A549 (cell line): ENCODE measurements at regions not wholly inside any gene's neighbourhood (a gene's known extent, or its start where the extent isn't known, plus 50 kb on each side); places are given as distances from the start of the nearest gene placed in this dataset.

Experiments used
- ATAC-seq, 2 experiments: fragments of 200-7000 bp in 1 of 2; fragments of >200 bp in 1 of 2; cut with Nextera tagmentation in 1 of 2; cut with Tn5 transposase in 1 of 2; 3 replicates each; pipeline versions ENCODE4 v1.8.0 to v1.9.1; 2018 to 2020; ENCODE audit warnings: mild to moderate bottlenecking in 1 of 2, moderate library complexity in 1 of 2
- CTCF ChIA-PET: fragments of 300-600 bp; sonication (Branson Sonifier 250); formaldehyde crosslinking; extraction: SDS; loops from one replicate; lab custom pipeline; 2021; ENCODE audit warnings: antibody characterized with exemption, inconsistent platforms; lab: Yijun Ruan, JAX
- POLR2A ChIA-PET: fragments of 350-600 bp; formaldehyde crosslinking; extraction: SDS; loops from one replicate; lab custom pipeline; 2021; ENCODE audit warnings: antibody characterized with exemption, inconsistent platforms; lab: Yijun Ruan, JAX
- DNase-seq, 2 experiments: peaks; one replicate each; pipeline versions ENCODE4 v3.0.0 to v3.0.0-alpha.2; 2011 to 2016; ENCODE audit warnings: low read depth in 1 of 2, low spot score in 1 of 2
- FAIRE-seq: peaks from 2 replicates; lab custom pipeline; 2011; peaks lifted over from hg19 to GRCh38; lab: Jason Lieb, UNC
- H3K27ac ChIP-seq, 2 experiments: fragments of >200 bp; sonication (Bioruptor Twin); formaldehyde crosslinking; 3 replicates each; pipeline ENCODE4 v1.5.1; 2016 to 2017
- H3K4me1 ChIP-seq: fragments of >200 bp; sonication (Bioruptor Twin); formaldehyde crosslinking; 3 replicates; pipeline ENCODE4 v1.6.1; 2016
- H3K4me2 ChIP-seq: fragments of >200 bp; sonication (Bioruptor Twin); formaldehyde crosslinking; 3 replicates; pipeline ENCODE4 v1.6.1; 2016
- H3K4me3 ChIP-seq: fragments of >200 bp; sonication (Bioruptor Twin); formaldehyde crosslinking; 3 replicates; pipeline ENCODE4 v1.5.1; 2016
- H3K9me3 ChIP-seq: fragments of >200 bp; sonication (Bioruptor Twin); formaldehyde crosslinking; 3 replicates; pipeline ENCODE4 v1.6.1; 2016
- CBX2 ChIP-seq: fragments of 200-600 bp; sonication (generic); IDR thresholded peaks from 2 replicates; pipeline ENCODE4 v1.6.1; 2016; ENCODE audit warnings: low read depth, mild to moderate bottlenecking, borderline replicate concordance
- CBX8 ChIP-seq: fragments of 200-600 bp; sonication (generic); IDR thresholded peaks from 2 replicates; pipeline ENCODE4 v1.6.1; 2016
- CHD2 ChIP-seq: fragments of 150-350 bp; IDR thresholded peaks from 2 replicates; pipeline ENCODE4 v1.6.1; 2014; ENCODE audit warnings: low read length; ENCODE audit not compliant: partially characterized antibody
- CHD4 ChIP-seq: fragments of 200-600 bp; sonication (generic); IDR thresholded peaks from 2 replicates; pipeline ENCODE4 v1.6.1; 2016; ENCODE audit warnings: antibody characterized with exemption, mild to moderate bottlenecking, borderline replicate concordance
- EHF ChIP-seq: fragments of 250-450 bp; sonication (Bioruptor Pico); IDR thresholded peaks from 2 replicates; pipeline ENCODE4 v1.5.0; 2020; ENCODE audit warnings: mild to moderate bottlenecking
- EP300 ChIP-seq, 2 experiments: fragments of >200 bp; sonication (Bioruptor Twin); formaldehyde crosslinking; IDR thresholded peaks; 2 replicates in 1 of 2; 3 replicates in 1 of 2; pipeline ENCODE4 v1.6.1; 2016 to 2017
- FOSB ChIP-seq: fragments of 250-450 bp; sonication (Bioruptor Pico); IDR thresholded peaks from 2 replicates; pipeline ENCODE4 v1.5.0; 2020; ENCODE audit warnings: mild to moderate bottlenecking, moderate library complexity
- GATA3 ChIP-seq: IDR thresholded peaks from 2 replicates; pipeline ENCODE4 v1.6.1; 2012; ENCODE audit warnings: borderline replicate concordance
- HOXA7 ChIP-seq: fragments of 250-450 bp; sonication (Bioruptor Pico); IDR thresholded peaks from 2 replicates; pipeline ENCODE4 v1.5.0; 2020; ENCODE audit warnings: mild to moderate bottlenecking, moderate library complexity
- KDM1A ChIP-seq: fragments of 200-600 bp; sonication (generic); IDR thresholded peaks from 2 replicates; pipeline ENCODE4 v1.6.1; 2016; ENCODE audit warnings: low read depth, mild to moderate bottlenecking
- MAFK ChIP-seq: fragments of 450-650 bp; IDR thresholded peaks from 2 replicates; pipeline ENCODE4 v1.6.1; 2014; ENCODE audit not compliant: partially characterized antibody
- MAZ ChIP-seq: fragments of 150-350 bp; IDR thresholded peaks from 2 replicates; pipeline ENCODE4 v1.6.1; 2014; ENCODE audit warnings: antibody characterized with exemption, low read depth, low read length, borderline replicate concordance
- NFE2L2 ChIP-seq: fragments of 150-350 bp; conservative IDR thresholded peaks from 2 replicates; pipeline ENCODE4 v1.6.1; 2014; ENCODE audit warnings: low read length
- NR3C1 ChIP-seq: fragments of >200 bp; sonication (Bioruptor Twin); formaldehyde crosslinking; IDR thresholded peaks from 3 replicates; pipeline ENCODE4 v1.6.1; 2017
- RARB ChIP-seq: fragments of 250-450 bp; sonication (Bioruptor Pico); IDR thresholded peaks from 2 replicates; pipeline ENCODE4 v1.8.0; 2021; ENCODE audit warnings: mild to moderate bottlenecking, moderate library complexity
- SMC3 ChIP-seq: fragments of >200 bp; sonication (Bioruptor Twin); formaldehyde crosslinking; IDR thresholded peaks from 3 replicates; pipeline ENCODE4 v1.6.1; 2018; ENCODE audit warnings: inconsistent platforms
- SREBF2 ChIP-seq: fragments of 450-650 bp; IDR thresholded peaks from 2 replicates; pipeline ENCODE4 v1.6.1; 2014; ENCODE audit warnings: mild to moderate bottlenecking, moderate library complexity
- TP53 ChIP-seq: fragments of 250-450 bp; sonication (Bioruptor Pico); IDR thresholded peaks from 2 replicates; pipeline ENCODE4 v1.5.0; 2021; ENCODE audit warnings: mild to moderate bottlenecking, moderate library complexity
- ZC3H11A ChIP-seq: fragments of 450-650 bp; IDR thresholded peaks from 2 replicates; pipeline ENCODE4 v1.6.1; 2014; ENCODE audit warnings: antibody characterized with exemption, mild to moderate bottlenecking
- ZSCAN20 ChIP-seq: fragments of 250-450 bp; sonication (Bioruptor Pico); IDR thresholded peaks from 2 replicates; pipeline ENCODE4 v1.8.0; 2022; ENCODE audit warnings: mild to moderate bottlenecking, moderate library complexity
- WGBS: methylation state at CpG from one replicate; pipeline ENCODE4 v1.1.6; 2017; ENCODE audit errors: missing lambda C conversion rate; 5-methylcytosine and 5-hydroxymethylcytosine counted together
- TF ChIP-seq, protein P1 (sequence below): fragments of 250-450 bp; sonication (Bioruptor Pico); IDR thresholded peaks from 2 replicates; pipeline ENCODE4 v1.5.0; 2021; ENCODE audit warnings: mild to moderate bottlenecking, moderate library complexity, borderline replicate concordance
- TF ChIP-seq, protein P2 (sequence below): IDR thresholded peaks from 2 replicates; pipeline ENCODE4 v1.6.1; 2012; ENCODE audit warnings: low read depth, borderline replicate concordance
- TF ChIP-seq, protein P3 (sequence below): fragments of >200 bp; sonication (Bioruptor Twin); formaldehyde crosslinking; IDR thresholded peaks from 3 replicates; pipeline ENCODE4 v1.6.1; 2016
- TF ChIP-seq, protein P4 (sequence below): fragments of >200 bp; sonication (Bioruptor Twin); formaldehyde crosslinking; IDR thresholded peaks from 3 replicates; pipeline ENCODE4 v1.5.1; 2016

DNA sequence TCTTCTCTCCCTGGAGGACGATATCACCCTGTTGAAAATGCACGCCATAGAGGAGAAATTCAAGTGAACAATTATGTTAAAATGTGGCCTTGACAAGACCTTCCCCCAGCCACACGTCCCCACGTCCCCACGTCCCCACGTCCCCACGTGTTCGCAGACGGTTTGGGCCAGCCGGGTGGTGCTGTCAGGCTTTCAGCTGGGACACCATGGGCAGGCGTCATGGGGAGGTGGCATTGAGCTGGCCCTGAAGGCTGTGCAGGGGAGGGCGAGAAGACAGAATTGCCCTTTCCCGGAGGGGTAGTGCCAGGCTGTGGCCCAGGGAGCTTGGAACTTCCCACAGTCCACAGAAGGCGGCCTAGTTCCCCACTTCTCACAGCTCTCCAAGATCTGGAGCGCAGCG lies 240.7 kb upstream of the RAB6C start:
- no peaks in the 10 kb centered on the region for H3K4me1 ChIP-seq
- no peak overlapping the region for H3K27ac ChIP-seq
- POLR2A ChIA-PET, result no interaction called here
- no peaks in the 10 kb centered on the region for H3K9me3 ChIP-seq
- no peak overlapping the region for H3K4me2 ChIP-seq
- TF ChIP-seq KDM1A (no peak), CBX8 (no peak), ZC3H11A (no peak), GATA3 (no peak), RARB (CRISPR knock-in tag) (no peak), CHD4 (no peak), CHD2 (no peak), NFE2L2 (no peak), TP53 (no peak), ZSCAN20 (CRISPR knock-in tag) (no peak), MAZ (no peak), FOSB (CRISPR knock-in tag) (no peak)
- TF ChIP-seq, protein P1, sequence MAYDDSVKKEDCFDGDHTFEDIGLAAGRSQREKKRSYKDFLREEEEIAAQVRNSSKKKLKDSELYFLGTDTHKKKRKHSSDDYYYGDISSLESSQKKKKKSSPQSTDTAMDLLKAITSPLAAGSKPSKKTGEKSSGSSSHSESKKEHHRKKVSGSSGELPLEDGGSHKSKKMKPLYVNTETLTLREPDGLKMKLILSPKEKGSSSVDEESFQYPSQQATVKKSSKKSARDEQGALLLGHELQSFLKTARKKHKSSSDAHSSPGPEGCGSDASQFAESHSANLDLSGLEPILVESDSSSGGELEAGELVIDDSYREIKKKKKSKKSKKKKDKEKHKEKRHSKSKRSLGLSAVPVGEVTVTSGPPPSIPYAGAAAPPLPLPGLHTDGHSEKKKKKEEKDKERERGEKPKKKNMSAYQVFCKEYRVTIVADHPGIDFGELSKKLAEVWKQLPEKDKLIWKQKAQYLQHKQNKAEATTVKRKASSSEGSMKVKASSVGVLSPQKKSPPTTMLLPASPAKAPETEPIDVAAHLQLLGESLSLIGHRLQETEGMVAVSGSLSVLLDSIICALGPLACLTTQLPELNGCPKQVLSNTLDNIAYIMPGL, result no peak
- TF ChIP-seq, protein P2, sequence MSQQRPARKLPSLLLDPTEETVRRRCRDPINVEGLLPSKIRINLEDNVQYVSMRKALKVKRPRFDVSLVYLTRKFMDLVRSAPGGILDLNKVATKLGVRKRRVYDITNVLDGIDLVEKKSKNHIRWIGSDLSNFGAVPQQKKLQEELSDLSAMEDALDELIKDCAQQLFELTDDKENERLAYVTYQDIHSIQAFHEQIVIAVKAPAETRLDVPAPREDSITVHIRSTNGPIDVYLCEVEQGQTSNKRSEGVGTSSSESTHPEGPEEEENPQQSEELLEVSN, result no peak
- TF ChIP-seq, all 56 proteins: peak for 0
- no peak overlapping the region for H3K4me3 ChIP-seq
- FAIRE-seq, result no peak
- no peak for ATAC-seq
- no peak for DNase-seq
- CTCF ChIA-PET, result no interaction called here
- WGBS, result 17% methylated on average over 16 of the region's 16 CpGs

DNA sequence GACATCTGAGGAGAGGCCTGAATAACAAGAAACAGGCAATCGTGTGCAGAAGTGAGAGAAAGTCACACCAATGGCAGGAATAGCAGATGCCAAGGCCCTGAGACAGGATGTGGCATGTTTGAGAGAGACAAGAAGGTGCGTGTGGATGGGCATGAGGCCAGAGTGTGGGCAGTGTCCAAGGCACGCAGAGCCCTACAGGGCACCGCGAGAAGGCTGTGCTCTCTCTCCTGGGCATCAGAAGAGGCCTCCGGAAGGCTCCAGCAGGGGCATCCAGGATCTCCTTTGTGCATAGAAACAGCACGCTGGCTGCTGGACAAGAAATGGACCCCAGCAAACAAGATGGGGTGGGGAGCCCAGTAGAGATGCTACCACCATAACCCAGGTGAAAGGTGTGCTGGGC lies 239.0 kb upstream of the RAB6C start:
- Histone ChIP-seq H3K9me3 (no peaks in the 10 kb centered on the region), H3K4me2 (no peak overlapping the region), H3K27ac (no peak overlapping the region), H3K4me1 (no peaks in the 10 kb centered on the region), H3K4me3 (no peak overlapping the region)
- TF ChIP-seq CHD2, result no peak
- TF ChIP-seq EHF (CRISPR knock-in tag), result no peak
- ATAC-seq (no peak), DNase-seq (no peak), FAIRE-seq (no peak)
- 14% methylated on average over 7 of the region's 7 CpGs for WGBS
- POLR2A ChIA-PET, result no interaction called here
- CTCF ChIA-PET, result no interaction called here

DNA sequence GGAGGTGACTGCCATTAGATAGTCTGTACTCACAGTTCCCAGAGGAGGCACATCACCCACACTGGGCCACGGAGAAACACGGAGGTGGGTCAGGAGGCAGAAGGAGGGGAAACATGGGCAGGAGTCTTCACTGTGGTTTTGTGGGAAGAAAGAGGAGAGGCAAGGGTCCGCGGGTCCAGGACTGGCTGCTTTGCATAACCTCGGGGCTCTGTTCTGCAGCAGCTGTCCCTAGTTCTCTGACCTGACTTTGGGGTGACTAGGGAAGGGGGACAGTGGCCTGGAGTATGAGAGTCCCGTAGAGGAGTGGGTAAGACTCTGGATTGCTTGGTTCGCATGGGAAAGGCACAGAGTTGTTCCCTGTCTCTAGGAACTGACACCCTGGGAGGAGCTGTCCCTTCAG lies 238.3 kb upstream of the RAB6C start:
- Histone ChIP-seq H3K4me3 (no peak overlapping the region), H3K4me1 (no peaks in the 10 kb centered on the region), H3K4me2 (no peak overlapping the region)
- TF ChIP-seq, protein P3, sequence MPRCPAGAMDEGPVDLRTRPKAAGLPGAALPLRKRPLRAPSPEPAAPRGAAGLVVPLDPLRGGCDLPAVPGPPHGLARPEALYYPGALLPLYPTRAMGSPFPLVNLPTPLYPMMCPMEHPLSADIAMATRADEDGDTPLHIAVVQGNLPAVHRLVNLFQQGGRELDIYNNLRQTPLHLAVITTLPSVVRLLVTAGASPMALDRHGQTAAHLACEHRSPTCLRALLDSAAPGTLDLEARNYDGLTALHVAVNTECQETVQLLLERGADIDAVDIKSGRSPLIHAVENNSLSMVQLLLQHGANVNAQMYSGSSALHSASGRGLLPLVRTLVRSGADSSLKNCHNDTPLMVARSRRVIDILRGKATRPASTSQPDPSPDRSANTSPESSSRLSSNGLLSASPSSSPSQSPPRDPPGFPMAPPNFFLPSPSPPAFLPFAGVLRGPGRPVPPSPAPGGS, result no peak
- TF ChIP-seq ZC3H11A (no peak), NR3C1 (no peak), EP300 (IDR thresholded peaks at IDR 0.05) (no peak), EHF (CRISPR knock-in tag) (no peak), SMC3 (no peak), CBX2 (no peak), HOXA7 (CRISPR knock-in tag) (no peak), MAFK (no peak), NFE2L2 (no peak), SREBF2 (no peak)
- TF ChIP-seq, protein P4, sequence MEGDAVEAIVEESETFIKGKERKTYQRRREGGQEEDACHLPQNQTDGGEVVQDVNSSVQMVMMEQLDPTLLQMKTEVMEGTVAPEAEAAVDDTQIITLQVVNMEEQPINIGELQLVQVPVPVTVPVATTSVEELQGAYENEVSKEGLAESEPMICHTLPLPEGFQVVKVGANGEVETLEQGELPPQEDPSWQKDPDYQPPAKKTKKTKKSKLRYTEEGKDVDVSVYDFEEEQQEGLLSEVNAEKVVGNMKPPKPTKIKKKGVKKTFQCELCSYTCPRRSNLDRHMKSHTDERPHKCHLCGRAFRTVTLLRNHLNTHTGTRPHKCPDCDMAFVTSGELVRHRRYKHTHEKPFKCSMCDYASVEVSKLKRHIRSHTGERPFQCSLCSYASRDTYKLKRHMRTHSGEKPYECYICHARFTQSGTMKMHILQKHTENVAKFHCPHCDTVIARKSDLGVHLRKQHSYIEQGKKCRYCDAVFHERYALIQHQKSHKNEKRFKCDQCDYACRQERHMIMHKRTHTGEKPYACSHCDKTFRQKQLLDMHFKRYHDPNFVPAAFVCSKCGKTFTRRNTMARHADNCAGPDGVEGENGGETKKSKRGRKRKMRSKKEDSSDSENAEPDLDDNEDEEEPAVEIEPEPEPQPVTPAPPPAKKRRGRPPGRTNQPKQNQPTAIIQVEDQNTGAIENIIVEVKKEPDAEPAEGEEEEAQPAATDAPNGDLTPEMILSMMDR, result no peak
- TF ChIP-seq, all 56 proteins: peak for 0
- H3K9me3 ChIP-seq, result no peaks in the 10 kb centered on the region
- no peak overlapping the region for H3K27ac ChIP-seq
- no peak for ATAC-seq
- ChIA-PET POLR2A (no interaction called here), CTCF (no interaction called here)
- no peak for DNase-seq
- WGBS, result 8% methylated on average over 7 of the region's 7 CpGs
- FAIRE-seq, result no peak
